ENCODE measurements at regions not wholly inside any gene's neighbourhood (a gene's known extent, or its start where the extent isn't known, plus 50 kb on each side); places are given as distances from the start of the nearest gene placed in this dataset.

DNA sequence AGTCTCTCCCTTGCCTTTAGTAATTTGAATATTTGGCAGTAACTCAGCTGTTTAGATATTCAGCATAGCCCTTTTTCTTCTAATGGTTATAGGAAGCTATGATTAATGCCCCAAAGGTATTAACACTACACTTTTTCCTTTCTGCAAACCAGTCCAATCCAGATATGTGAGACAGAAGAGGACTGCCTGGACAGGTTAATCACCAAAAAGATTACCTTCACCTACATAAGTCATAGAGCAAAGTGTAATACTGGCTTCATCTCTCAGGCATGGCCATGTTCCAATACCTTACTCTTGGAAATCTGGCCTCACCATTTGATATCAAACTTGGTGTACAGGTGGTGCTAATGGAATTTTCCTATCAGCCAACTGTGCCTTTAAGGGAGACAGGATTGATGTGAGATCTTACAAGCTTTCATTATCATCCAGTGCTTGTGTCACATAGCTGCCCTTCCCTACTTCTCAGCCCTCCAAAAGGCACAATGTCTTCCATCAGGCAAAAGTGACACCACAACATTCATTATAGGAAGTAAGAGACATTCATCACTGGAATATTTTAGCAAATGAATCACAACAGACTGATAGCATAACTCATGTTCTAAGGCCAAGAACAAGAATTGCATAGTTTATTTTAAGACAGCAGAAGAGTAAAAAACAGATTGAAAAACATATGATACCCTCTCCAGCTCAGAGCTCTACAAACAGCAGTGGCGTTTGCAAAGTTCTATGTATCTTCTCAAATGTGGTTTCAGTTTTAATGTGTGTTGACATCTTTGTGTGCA lies 91.2 kb upstream of the PAM start:
- no peak for TF ChIP-seq CTCF (IDR thresholded peaks at IDR 0.05)
- TF ChIP-seq POLR2A (IDR thresholded peaks at IDR 0.05), result no peak

All from body of pancreas (tissue), 4 donors.